ENCODE measurements at regions not wholly inside any gene's neighbourhood (a gene's known extent, or its start where the extent isn't known, plus 50 kb on each side); places are given as distances from the start of the nearest gene placed in this dataset.

DNA sequence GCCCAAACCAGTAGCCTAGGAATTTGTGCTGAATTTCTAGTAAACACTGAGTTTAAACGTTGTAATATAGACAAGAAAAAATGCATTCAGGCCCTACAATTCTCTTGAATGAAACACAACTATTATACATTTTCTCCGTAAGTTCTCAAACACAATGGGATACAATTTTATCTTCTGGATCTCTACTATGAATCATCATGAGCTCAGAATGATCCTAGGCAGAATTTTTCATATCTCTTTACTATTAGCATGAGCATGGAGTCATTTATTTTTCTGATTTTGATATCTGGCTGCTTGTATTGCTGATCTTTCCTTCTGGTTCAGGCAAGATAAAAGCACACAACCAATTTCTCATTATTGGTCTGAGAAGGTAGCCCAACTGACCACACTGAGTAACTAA is 1123.4 kb upstream of the RAG2 start:
- H3K27ac ChIP-seq (ENCODE audit: low read length) = no peak overlapping the region
- 80% methylated on average over 1 of the region's 2 CpGs for WGBS (ENCODE audit: insufficient coverage)
- Mint-ChIP-seq H3K4me3 (no peak overlapping the region), H3K36me3 (no peaks in the 10 kb centered on the region), H3K27me3 (no peaks in the 10 kb centered on the region), H3K27ac (no peak overlapping the region), H3K9me3 (peaks cover 8 to 24% (median 20%) of the 10 kb centered on the region in 3 donors), H3K4me1 (no peaks in the 10 kb centered on the region)
- H3K27me3 ChIP-seq (replicated peaks in 1 of 2; ENCODE audit: control insufficient read depth in 2 of 2, extremely low read depth in 1 of 2, insufficient read depth in 2 of 2, low read length in 1 of 2) = no peaks in the 10 kb centered on the region
- ATAC-seq (replicated peaks in 1 of 4) (no peak), DNase-seq (no peak)
- no peak overlapping the region for H3K4me3 ChIP-seq (ENCODE audit: control insufficient read depth in 1 of 2, extremely low read depth in 1 of 2, low read length in 1 of 2)
- CTCF ChIA-PET = no interaction called here
- H3K36me3 ChIP-seq (ENCODE audit: control insufficient read depth in 2 of 2, extremely low read depth in 1 of 2, insufficient read depth in 1 of 2, low read length in 1 of 2) = no peaks in the 10 kb centered on the region
- no peaks in the 10 kb centered on the region for H3K9me3 ChIP-seq
- H3K4me1 ChIP-seq (ENCODE audit: control insufficient read depth in 1 of 2, extremely low read depth in 1 of 2, insufficient read depth in 2 of 2, low read length in 2 of 2) = no peaks in the 10 kb centered on the region
- POLR2A ChIA-PET = no interaction called here

GRCh38 chr11:37718431-37718999 is 1120.5 kb upstream of the RAG2 start:
- DNase-seq (no peak), ATAC-seq (replicated peaks in 1 of 4) (no peak)
- Mint-ChIP-seq H3K4me1 (no peaks in the 10 kb centered on the region), H3K4me3 (no peak overlapping the region), H3K27me3 (no peaks in the 10 kb centered on the region), H3K36me3 (no peaks in the 10 kb centered on the region), H3K27ac (no peak overlapping the region), H3K9me3 (peaks cover 5 to 15% (median 12%) of the 10 kb centered on the region in 3 donors)
- Histone ChIP-seq H3K9me3 (no peaks in the 10 kb centered on the region), H3K4me3 (ENCODE audit: control insufficient read depth in 1 of 2, extremely low read depth in 1 of 2, low read length in 1 of 2) (no peak overlapping the region), H3K27ac (ENCODE audit: low read length) (no peak overlapping the region), H3K36me3 (ENCODE audit: control insufficient read depth in 2 of 2, extremely low read depth in 1 of 2, insufficient read depth in 1 of 2, low read length in 1 of 2) (no peaks in the 10 kb centered on the region), H3K4me1 (ENCODE audit: control insufficient read depth in 1 of 2, extremely low read depth in 1 of 2, insufficient read depth in 2 of 2, low read length in 2 of 2) (no peaks in the 10 kb centered on the region), H3K27me3 (replicated peaks in 1 of 2; ENCODE audit: control insufficient read depth in 2 of 2, extremely low read depth in 1 of 2, insufficient read depth in 2 of 2, low read length in 1 of 2) (no peaks in the 10 kb centered on the region)
- WGBS (ENCODE audit: insufficient coverage) = 57% methylated on average over 1 of the region's 1 CpG
- POLR2A ChIA-PET = no interaction called here
- CTCF ChIA-PET = no interaction called here

DNA sequence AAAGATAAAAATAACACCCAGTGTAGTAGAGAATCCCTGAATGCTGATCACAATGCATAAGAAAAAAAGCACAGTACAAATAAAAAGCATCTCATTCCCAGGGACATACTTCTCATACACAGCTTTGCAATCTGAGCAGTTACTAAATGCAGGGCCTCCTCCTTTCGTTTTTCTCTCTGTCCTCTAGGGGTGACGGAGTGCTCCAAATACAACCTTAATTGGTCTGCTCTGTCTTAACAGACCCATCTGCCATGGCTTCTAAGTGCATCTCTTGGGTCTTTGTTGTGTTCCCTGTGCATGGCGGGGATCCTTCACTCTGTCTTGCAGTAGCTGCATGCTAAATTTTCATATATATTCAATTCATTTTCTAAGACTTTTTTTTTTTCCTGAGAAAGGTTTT is 1114.2 kb upstream of the RAG2 start:
- H3K4me1 Mint-ChIP-seq = no peaks in the 10 kb centered on the region
- H3K36me3 ChIP-seq (ENCODE audit: control insufficient read depth in 2 of 2, extremely low read depth in 1 of 2, insufficient read depth in 1 of 2, low read length in 1 of 2) = no peaks in the 10 kb centered on the region
- H3K27me3 ChIP-seq (replicated peaks in 1 of 2; ENCODE audit: control insufficient read depth in 2 of 2, extremely low read depth in 1 of 2, insufficient read depth in 2 of 2, low read length in 1 of 2) = no peaks in the 10 kb centered on the region
- H3K9me3 Mint-ChIP-seq = peaks cover 6 to 13% (median 7%) of the 10 kb centered on the region in 3 donors
- H3K9me3 ChIP-seq = no peaks in the 10 kb centered on the region
- no peak overlapping the region for H3K4me3 ChIP-seq (ENCODE audit: control insufficient read depth in 1 of 2, extremely low read depth in 1 of 2, low read length in 1 of 2)
- H3K4me3 Mint-ChIP-seq = no peak overlapping the region
- no peaks in the 10 kb centered on the region for H3K4me1 ChIP-seq (ENCODE audit: control insufficient read depth in 1 of 2, extremely low read depth in 1 of 2, insufficient read depth in 2 of 2, low read length in 2 of 2)
- 66% methylated on average over 2 of the region's 3 CpGs for WGBS (ENCODE audit: insufficient coverage)
- no peak overlapping the region for H3K27ac ChIP-seq (ENCODE audit: low read length)
- DNase-seq (no peak), ATAC-seq (replicated peaks in 1 of 4) (no peak)
- ChIA-PET POLR2A (no interaction called here), CTCF (no interaction called here)
- no peaks in the 10 kb centered on the region for H3K36me3 Mint-ChIP-seq
- H3K27ac Mint-ChIP-seq = no peak overlapping the region
- H3K27me3 Mint-ChIP-seq = no peaks in the 10 kb centered on the region

DNA sequence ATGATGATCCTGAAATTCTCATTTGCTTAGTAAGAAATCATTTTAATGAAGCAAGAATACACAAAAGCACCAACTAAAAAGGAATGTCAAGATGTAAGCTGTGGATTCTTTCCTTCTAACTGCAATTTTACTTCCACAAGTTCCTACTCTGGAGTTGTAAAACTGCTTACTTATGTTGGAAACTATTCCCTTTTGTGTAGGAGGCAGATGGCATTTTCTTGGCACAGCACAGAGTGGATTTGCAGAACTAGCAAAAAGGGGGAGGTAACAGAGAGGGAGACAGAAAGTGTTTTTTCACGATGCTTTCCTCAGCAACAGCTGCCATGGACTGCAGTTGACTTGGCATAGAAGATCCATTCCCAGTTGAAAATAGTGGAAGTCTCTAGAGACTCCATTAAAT is 1112.0 kb upstream of the RAG2 start:
- no peaks in the 10 kb centered on the region for H3K36me3 Mint-ChIP-seq
- peaks cover 5 to 17% (median 6%) of the 10 kb centered on the region in 3 donors for H3K9me3 Mint-ChIP-seq
- DNase-seq (no peak), ATAC-seq (replicated peaks in 1 of 4) (no peak)
- no peaks in the 10 kb centered on the region for H3K36me3 ChIP-seq (ENCODE audit: control insufficient read depth in 2 of 2, extremely low read depth in 1 of 2, insufficient read depth in 1 of 2, low read length in 1 of 2)
- WGBS (ENCODE audit: insufficient coverage) = 80% methylated on average over 1 of the region's 1 CpG
- no peak overlapping the region for H3K27ac Mint-ChIP-seq
- H3K27me3 Mint-ChIP-seq = no peaks in the 10 kb centered on the region
- H3K4me1 ChIP-seq (ENCODE audit: control insufficient read depth in 1 of 2, extremely low read depth in 1 of 2, insufficient read depth in 2 of 2, low read length in 2 of 2) = no peaks in the 10 kb centered on the region
- no peaks in the 10 kb centered on the region for H3K27me3 ChIP-seq (replicated peaks in 1 of 2; ENCODE audit: control insufficient read depth in 2 of 2, extremely low read depth in 1 of 2, insufficient read depth in 2 of 2, low read length in 1 of 2)
- no peaks in the 10 kb centered on the region for H3K9me3 ChIP-seq
- H3K4me3 ChIP-seq (ENCODE audit: control insufficient read depth in 1 of 2, extremely low read depth in 1 of 2, low read length in 1 of 2) = no peak overlapping the region
- no peak overlapping the region for H3K4me3 Mint-ChIP-seq
- POLR2A ChIA-PET = no interaction called here
- CTCF ChIA-PET = no interaction called here
- no peaks in the 10 kb centered on the region for H3K4me1 Mint-ChIP-seq
- H3K27ac ChIP-seq (ENCODE audit: low read length) = no peak overlapping the region

GRCh38 chr11:37704791-37705190 is 1106.8 kb upstream of the RAG2 start:
- H3K27me3 ChIP-seq (replicated peaks in 1 of 2; ENCODE audit: control insufficient read depth in 2 of 2, extremely low read depth in 1 of 2, insufficient read depth in 2 of 2, low read length in 1 of 2) = no peaks in the 10 kb centered on the region
- no peaks in the 10 kb centered on the region for H3K4me1 Mint-ChIP-seq
- H3K36me3 Mint-ChIP-seq = no peaks in the 10 kb centered on the region
- H3K9me3 Mint-ChIP-seq = peaks cover 3 to 21% (median 12%) of the 10 kb centered on the region in 3 donors
- H3K4me3 ChIP-seq (ENCODE audit: control insufficient read depth in 1 of 2, extremely low read depth in 1 of 2, low read length in 1 of 2) = no peak overlapping the region
- H3K36me3 ChIP-seq (ENCODE audit: control insufficient read depth in 2 of 2, extremely low read depth in 1 of 2, insufficient read depth in 1 of 2, low read length in 1 of 2) = no peaks in the 10 kb centered on the region
- no peaks in the 10 kb centered on the region for H3K9me3 ChIP-seq
- no peaks in the 10 kb centered on the region for H3K27me3 Mint-ChIP-seq
- no peak overlapping the region for H3K27ac ChIP-seq (ENCODE audit: low read length)
- ChIA-PET CTCF (no interaction called here), POLR2A (no interaction called here)
- WGBS (ENCODE audit: insufficient coverage) = no CpG with 5 or more reads among the region's 2 CpGs
- DNase-seq (no peak), ATAC-seq (replicated peaks in 1 of 4) (no peak)
- no peak overlapping the region for H3K4me3 Mint-ChIP-seq
- H3K4me1 ChIP-seq (ENCODE audit: control insufficient read depth in 1 of 2, extremely low read depth in 1 of 2, insufficient read depth in 2 of 2, low read length in 2 of 2) = no peaks in the 10 kb centered on the region
- no peak overlapping the region for H3K27ac Mint-ChIP-seq

GRCh38 chr11:37699644-37700043 is 1101.6 kb upstream of the RAG2 start:
- peaks cover 11 to 32% (median 26%) of the 10 kb centered on the region in 3 donors for H3K9me3 Mint-ChIP-seq
- no CpG with 5 or more reads among the region's 2 CpGs for WGBS (ENCODE audit: insufficient coverage)
- DNase-seq (no peak), ATAC-seq (replicated peaks in 1 of 4) (no peak)
- H3K27ac Mint-ChIP-seq = no peak overlapping the region
- H3K4me3 Mint-ChIP-seq = no peak overlapping the region
- no peaks in the 10 kb centered on the region for H3K27me3 ChIP-seq (replicated peaks in 1 of 2; ENCODE audit: control insufficient read depth in 2 of 2, extremely low read depth in 1 of 2, insufficient read depth in 2 of 2, low read length in 1 of 2)
- ChIA-PET CTCF (no interaction called here), POLR2A (no interaction called here)
- H3K4me1 Mint-ChIP-seq = no peaks in the 10 kb centered on the region
- H3K27me3 Mint-ChIP-seq = no peaks in the 10 kb centered on the region
- H3K36me3 Mint-ChIP-seq = no peaks in the 10 kb centered on the region
- no peaks in the 10 kb centered on the region for H3K9me3 ChIP-seq
- no peaks in the 10 kb centered on the region for H3K36me3 ChIP-seq (ENCODE audit: control insufficient read depth in 2 of 2, extremely low read depth in 1 of 2, insufficient read depth in 1 of 2, low read length in 1 of 2)
- no peak overlapping the region for H3K27ac ChIP-seq (ENCODE audit: low read length)
- no peak overlapping the region for H3K4me3 ChIP-seq (ENCODE audit: control insufficient read depth in 1 of 2, extremely low read depth in 1 of 2, low read length in 1 of 2)
- no peaks in the 10 kb centered on the region for H3K4me1 ChIP-seq (ENCODE audit: control insufficient read depth in 1 of 2, extremely low read depth in 1 of 2, insufficient read depth in 2 of 2, low read length in 2 of 2)

DNA sequence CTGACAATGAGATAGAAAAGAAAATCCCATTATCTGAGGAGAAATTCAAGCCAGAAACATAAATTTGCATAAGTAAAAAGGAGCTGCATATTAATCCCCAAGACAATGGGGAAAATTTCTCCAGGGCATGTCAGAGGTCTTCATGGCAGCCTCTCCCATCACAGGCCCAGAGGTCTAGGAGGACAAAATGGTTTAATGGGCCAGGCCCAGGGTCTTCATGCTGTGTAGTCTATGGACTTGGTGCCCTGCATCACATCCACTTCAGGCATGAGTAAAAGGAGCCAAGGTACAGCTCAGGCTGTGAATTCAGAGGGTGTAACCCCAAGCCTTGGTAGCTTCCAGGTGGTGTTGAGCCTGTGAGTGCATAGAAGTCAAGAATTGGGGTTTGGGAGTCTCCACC is 1097.2 kb upstream of the RAG2 start:
- ChIA-PET CTCF (no interaction called here), POLR2A (no interaction called here)
- H3K4me3 ChIP-seq (ENCODE audit: control insufficient read depth in 1 of 2, extremely low read depth in 1 of 2, low read length in 1 of 2) = no peak overlapping the region
- DNase-seq (no peak), ATAC-seq (replicated peaks in 1 of 4) (no peak)
- no peaks in the 10 kb centered on the region for H3K27me3 ChIP-seq (replicated peaks in 1 of 2; ENCODE audit: control insufficient read depth in 2 of 2, extremely low read depth in 1 of 2, insufficient read depth in 2 of 2, low read length in 1 of 2)
- H3K4me1 Mint-ChIP-seq = no peaks in the 10 kb centered on the region
- H3K9me3 Mint-ChIP-seq = peaks cover 20 to 48% (median 22%) of the 10 kb centered on the region in 3 donors
- no peaks in the 10 kb centered on the region for H3K9me3 ChIP-seq
- no peaks in the 10 kb centered on the region for H3K36me3 Mint-ChIP-seq
- no peaks in the 10 kb centered on the region for H3K27me3 Mint-ChIP-seq
- H3K36me3 ChIP-seq (ENCODE audit: control insufficient read depth in 2 of 2, extremely low read depth in 1 of 2, insufficient read depth in 1 of 2, low read length in 1 of 2) = no peaks in the 10 kb centered on the region
- no peaks in the 10 kb centered on the region for H3K4me1 ChIP-seq (ENCODE audit: control insufficient read depth in 1 of 2, extremely low read depth in 1 of 2, insufficient read depth in 2 of 2, low read length in 2 of 2)
- H3K4me3 Mint-ChIP-seq = no peak overlapping the region
- no peak overlapping the region for H3K27ac ChIP-seq (ENCODE audit: low read length)
- H3K27ac Mint-ChIP-seq = no peak overlapping the region

Measured in T-cell (primary cell).